ENCODE measurements at regions not wholly inside any gene's neighbourhood (a gene's known extent, or its start where the extent isn't known, plus 50 kb on each side); places are given as distances from the start of the nearest gene placed in this dataset.

DNA sequence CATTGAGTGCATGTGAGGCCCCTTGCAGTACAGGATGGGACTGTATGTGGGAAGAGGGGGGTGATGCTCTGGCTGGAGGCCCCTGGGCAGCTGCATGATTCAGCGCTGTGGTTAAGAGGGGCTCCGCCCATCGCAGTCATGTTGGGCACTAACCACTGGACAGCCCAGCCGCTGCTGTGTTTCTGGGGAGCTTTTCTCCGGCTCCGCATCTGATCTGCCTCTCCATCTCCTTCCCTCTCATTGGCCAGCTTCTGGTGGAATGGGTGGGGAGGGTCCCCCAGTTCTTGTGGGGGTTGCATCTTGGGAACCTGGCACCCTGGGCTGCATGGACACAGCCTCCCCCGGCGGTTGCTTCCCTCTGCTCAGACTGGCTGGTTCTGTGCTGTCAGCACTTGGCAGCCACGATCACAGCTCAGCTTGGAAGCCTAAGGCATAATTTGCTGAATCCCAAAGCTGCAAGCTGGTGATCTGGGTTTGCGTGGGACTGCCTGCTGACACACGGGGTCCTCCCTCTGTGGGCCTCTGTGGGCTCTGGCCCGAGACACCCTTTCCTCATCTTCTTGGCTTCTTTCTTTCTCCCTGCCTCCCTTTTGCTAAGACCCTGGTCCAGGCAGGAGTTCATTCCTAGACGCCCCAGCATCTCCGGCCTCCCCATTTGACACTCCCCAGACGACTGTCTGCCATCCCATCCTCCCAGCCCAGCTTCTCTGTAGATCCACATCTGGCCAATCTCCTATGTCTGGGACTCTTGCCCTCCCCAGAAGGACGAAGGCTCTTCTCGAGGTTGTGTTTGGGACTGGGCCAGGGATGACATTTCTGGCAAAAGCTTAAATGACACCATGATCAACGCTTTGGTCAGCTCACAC lies 168.3 kb downstream of the SEC14L1 start:
- no peak for DNase-seq

DNA sequence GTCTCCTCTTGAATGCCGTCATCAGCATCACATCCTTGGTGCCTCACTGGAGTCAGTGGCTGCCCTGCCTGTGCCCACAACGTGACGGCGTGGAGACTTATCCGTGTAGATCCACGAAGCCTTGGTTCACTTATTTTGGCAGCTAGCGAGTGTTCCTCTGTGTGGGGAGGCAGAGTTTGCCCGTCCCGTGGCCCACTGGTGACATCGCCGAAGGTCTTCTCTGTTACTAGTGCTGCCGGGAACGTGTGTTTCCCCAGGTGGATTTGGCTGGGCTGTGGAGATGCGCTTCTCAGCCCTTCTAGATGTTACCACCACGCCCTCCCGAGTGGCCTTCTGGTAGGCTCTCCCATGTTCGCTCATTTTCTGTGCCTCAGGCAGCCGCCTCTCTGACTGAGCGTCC lies 169.6 kb downstream of the SEC14L1 start:
- no peak for DNase-seq

DNA sequence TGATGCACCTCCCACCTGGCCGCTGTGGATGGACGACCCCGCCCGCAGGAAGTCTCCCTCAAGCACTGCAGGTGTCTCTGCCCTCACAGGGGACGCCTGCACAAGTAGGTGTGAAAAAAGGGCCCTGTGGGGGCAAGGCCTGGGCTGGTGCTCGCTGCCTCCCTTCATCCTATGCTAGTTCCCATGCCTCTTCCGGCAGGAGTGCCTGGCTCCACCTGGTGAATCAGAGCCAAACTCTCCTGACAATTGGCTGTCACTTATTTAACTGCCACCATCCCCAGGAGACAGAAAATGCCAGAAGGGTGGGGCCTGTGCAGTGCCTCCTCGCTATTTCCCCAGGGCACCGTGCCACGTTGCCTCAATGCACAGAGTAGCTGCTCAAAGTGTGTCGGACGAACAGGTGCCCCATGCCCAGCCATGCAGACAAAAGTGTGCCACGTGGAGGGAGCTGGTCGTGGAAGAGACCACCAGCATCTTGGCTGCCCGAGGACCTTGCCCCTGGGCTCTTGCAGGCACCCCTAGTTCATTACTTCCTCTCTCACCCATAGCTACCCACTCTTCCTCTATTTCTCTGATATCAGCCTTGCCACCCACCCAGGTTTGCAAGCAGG lies 170.7 kb downstream of the SEC14L1 start:
- DNase-seq: no peak

DNA sequence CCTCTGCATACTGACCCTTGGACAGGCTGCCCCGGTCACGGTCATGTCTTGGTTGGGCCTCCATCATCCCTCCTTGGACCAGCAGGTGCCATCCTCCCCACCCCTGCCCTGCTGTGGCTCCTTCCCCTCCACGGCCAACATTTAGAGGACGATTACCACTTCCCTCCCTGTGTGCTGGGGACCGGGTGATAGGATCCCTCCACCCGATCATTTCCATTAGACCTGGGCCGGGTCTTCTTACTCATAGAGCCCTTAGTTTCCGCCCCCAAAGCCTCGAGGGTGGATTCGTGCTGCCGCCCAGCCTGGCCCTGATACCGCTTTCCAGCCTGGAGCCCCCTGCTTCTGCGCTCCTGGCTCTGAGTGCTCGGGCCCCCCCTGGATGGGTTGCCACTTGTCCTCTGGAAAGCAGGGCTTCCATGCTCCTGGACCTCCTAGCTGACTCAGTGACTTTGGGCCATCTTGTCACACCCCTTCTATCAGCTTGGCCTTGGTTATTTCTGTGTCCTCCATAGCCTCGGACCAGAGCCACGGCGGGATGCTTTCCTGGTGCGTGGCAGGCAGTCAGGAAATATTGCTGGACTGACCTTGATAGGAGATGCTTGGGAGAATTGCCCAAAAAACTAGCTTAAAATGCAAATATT lies 171.4 kb downstream of the SEC14L1 start:
- no peak for DNase-seq

DNA sequence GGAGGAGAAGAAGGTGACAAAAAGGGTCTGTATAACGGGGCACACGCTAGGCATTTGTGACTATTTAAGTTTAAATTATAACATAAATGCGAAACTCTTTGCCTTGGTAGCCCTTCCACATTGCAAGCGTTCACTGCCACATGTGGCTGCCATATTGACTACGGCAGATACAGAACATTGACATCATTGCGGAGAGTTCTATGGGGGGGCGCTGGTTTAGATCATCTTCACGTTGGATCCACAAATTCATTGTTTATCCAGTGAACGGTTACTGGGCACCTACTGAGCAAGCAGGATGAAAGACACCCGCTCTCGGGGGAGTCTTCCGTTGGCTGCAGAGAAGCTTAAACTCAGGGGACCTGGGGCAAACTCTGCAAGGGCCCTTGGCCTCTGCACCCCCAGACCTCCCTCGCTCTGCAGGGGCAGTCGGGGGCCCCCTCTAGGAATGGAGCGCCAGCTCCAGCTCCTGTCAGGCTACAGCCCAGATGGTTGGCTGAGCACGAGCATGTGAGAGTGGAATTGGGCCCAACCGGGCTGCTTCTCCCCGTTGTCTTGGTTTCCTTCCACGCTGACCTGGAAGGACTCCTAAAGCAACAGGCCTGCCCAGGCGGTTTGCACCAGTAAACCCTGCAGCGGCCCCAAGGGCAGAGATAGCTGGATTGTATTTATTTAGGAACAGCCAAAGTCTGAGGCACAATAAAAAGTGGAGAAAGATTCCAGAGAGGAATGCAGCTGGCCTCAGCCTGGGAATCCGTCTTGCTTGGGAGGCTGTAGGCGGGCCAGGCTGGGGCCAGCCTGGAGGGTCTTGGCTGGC lies 172.2 kb downstream of the SEC14L1 start:
- no peak for DNase-seq

DNA sequence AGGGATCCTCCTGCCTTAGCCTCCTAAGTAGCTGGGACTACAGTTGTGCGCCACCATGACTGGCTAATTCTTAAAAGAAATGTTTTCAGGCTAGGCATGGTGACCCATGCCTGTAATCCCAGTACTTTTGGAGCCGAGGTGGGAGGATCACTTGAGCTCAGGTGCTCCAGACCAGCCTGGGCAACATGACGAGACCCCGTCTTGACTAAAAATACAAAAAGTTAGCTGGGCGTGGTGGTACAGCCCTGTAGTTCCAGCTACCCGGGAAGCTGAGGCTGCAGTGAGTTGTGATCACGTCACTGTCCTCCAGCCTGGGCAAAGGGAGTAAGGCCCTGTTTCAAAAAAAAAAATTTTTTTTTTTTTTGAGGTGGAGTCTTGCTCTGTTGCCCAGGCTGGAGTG lies 173.1 kb downstream of the SEC14L1 start:
- no peak for DNase-seq

DNA sequence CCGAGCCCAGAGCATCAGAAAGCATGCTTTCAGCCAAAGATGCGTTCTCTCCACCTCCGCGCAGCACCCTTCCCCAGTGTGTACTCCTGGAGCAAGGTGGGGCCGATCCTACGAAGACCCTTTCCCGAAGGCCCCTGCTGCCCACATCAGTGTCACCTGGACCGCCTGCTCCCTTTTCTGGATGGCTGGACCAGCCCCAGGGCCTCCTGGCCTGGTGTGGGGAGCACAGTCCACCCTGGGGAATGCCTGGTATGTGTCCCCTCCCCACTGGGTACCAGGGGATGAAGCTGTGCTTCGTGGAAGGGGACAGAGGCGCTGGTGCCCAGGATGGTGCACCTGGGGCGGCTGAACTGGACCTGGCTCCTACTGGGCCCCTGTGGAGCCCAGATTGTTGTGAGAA lies 173.8 kb downstream of the SEC14L1 start:
- DNase-seq: no peak

DNA sequence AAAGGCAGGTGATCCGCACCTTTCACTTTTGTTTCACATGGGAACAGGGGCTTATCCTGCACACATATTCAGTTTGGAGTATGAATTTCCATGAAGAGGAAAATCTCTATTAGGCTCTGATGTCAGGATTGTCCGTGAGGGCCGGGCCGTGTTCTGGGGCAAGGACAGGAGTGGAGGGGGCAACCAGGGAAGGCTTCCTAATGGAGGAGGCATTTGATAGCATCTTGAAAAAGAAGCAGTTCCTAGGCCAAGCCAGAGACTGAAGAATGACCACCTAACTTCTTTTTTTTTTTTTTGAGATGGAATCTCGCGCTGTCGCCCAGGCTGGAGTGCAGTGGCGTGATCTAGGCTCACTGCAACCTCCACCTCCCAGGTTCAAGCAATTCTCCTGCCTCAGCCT lies 174.2 kb downstream of the SEC14L1 start:
- DNase-seq: no peak

DNA sequence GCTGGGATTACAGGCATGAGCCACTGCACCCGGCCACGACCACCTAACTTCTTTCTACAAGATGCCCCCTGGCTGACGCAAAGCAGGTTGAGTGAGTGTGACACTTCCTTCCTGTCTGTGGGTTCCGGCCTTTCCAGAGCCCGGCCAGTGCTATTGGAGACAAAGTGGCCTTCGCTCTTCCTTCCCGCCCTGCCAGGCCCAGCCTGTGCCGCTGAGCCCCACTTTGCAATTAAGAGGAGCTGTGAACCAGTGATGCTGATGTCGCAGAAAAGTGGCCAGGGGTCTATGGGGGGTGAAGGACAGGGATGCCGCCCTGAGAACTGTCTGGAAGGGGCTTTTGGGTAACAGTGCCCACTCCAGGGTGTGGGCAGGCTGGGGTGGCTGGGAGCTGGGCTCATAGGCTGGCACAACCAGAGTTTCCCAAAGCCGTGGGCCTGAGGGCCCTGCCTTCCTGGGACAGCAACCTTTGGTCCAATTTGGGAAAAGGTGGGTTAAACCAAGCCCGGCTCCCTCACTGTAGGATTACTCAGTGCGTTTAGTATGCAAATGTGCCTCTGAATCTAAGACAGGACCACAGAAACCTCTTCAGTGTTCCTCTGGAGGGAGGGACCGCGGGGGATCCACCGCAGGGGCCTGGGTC lies 174.9 kb downstream of the SEC14L1 start:
- no peak for DNase-seq

DNA sequence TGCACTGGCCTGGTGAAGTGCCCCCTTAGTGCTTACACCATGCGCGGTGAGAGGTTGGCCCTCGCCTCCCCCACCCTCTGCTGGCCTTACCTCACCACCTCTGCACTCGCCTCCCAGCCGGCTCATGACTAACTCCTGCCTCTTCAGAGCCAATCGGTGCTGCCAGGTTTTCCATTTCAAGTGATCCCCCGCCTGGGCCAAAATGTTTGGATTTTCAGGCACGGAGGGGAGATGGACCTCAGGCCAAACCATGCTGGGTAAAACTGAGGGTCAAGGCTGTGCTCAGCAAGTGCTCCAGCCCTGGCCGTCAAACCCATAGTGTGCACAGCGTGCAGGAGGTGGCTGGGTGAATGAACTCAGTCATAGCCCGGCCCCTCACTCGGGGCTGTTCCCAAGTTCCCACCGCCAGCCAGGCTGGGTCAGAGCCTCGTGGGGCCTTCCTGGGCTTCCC lies 175.4 kb downstream of the SEC14L1 start:
- no peak for DNase-seq

DNA sequence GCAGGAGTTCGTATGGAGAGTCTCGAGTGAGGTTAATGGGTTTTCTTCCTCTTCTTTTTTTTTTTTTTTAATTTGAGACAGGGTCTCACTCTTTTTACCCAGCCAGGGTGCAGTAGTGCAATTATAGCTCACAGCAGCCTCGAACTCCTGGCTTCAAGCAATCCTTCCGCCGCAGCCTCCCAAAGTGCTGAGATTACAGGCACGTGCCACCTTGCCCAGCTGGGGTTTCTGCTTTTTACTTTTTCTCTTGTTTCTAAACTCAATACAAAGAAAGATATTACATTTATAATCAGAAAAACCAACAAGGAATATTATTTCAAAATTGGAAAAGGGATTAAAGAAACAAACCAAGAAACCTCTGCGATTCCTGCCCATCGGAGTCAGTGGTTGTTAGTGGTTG lies 175.9 kb downstream of the SEC14L1 start:
- no peak for DNase-seq

DNA sequence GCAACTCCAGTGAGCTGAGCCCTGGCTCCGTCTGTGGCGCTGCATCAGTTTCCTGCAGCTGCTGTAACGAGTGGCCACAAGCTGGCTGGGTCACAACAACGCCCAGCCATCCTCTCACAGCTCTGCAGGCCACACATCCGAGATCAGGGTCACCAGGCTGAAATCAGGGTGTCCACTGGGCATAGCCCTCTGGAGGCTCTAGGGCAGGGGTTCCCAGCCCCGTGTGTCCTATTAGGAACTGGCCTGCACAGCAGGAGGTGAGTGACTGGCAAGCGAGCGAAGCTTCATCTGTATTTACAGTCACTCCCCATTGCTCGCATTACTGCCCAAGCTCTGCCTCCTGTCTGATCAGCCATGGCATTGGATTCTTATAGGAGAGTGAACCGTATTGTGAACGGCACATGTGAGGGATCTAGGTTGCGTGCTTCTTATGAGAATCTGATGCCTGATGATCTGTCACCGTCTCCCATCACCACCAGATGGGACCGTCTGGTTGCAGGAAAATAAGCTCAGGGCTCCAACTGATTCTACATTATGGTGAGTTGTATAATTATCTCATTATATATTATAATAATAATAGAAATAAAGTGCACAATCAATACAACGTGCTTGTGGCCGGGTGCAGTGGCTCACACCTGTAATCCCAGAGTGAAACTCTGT lies 176.5 kb downstream of the SEC14L1 start:
- no peak for DNase-seq

DNA sequence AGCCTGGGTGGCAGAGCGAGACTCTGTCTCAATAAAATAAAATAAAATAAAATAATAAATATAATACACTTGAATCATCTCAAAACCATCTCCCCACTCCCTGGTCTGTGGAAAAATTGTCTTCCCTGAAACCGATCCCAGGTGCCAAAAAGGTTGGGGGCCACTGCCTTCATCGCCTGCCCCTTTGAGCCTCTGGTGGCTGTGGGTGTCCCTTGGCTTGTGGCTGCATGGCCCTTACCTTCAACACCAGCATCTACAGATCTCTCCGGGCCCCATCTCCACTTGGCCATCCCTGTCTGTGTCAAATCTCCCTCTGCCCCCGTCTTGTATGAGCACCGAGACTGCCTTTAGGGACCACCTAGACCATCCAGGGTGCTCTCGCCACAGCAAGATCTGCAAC lies 177.3 kb downstream of the SEC14L1 start:
- no peak for DNase-seq

DNA sequence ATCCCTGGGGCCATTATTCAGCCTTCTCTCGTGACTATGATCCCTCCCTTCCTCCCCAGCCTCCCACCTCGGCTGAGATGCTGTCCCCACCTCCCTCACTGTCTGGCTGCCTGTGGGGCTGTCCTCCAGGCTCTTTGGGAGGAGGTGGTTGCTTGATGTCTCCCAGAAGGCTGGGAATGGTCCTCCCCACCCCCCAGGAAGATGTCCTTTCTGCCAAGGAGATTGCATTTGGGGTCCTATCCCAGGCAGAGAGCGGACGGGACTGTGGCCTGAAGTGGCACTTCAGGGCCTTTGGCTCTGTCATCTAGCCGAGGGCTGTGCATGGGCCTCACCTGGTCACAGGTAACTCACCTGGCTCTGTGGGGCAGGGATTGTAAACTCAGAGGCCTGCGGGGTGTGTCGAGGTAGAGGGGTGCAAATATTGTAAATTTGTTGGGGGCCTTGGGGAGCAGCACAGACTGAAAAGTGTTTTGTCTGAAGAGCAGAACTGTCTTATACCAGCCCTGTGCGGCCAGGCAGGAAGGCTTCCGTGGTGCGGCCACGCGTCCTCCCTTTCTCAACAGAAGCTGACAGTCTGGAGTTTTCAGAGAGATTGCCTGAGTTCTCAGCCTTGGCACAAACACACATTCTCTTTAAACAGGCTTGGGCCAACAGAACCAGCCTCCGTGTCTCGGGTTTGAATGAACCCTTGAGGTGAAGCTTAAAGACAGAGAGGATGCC lies 177.9 kb downstream of the SEC14L1 start:
- no peak for DNase-seq

DNA sequence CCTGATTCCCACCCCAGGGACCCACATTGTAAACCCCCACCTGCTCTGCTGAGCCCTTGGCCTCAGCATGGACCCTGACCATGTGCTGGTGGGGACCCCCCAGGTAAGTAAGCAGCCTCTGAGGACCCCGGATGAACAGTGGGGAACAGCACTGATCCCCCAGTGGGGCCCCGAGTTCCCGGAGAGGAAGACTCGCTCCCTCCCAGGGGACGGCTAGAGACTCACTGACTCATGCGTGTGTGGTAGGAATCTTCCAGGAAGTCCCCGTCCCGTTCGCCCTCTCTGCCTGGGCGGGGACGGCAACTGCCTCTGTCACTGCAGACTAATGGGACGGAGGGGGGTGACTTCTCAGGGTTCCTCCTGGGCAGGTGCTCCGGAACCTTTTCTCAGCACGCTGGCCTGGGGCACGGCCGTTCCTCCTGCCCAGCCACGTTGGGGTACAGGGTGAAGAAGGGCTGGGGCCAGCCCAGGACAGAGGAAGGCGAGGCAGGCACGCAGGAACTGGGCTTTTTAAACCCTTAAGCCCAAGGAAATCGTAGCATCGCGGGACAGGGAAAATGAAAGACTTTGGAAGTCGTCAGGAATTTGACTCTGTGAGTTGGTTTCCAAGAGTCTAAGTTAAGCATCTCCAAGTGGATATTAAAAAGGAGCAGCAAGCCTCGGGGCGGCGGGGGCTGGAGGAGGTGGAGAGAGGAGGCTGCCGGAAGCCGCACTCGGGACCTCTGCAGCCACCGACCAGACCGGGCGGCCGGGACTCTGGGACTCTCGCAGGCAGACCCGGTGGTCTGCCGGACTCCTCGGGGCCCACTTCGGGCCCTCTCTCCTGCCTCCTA lies 178.7 kb downstream of the SEC14L1 start:
- peak; percentile 71 for DNase-seq

DNA sequence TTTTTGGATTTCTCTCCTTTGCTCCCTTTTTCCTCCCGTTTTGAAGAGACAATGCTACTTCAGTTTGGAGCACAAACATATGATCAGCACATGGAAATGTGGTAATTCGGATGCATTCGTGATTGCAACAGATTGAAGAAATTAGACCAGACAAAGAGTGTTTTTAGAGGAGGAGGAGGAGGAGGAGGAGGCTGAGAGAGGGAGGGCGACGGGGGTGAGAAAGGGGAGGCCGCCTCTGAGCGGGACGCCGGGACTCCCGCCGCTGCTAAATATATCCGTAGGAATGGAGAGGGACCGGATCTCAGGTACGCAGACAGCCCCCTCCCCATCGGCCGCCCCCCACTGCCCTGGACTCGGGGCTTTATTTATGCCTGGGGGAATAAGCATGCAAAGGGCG lies 179.3 kb downstream of the SEC14L1 start:
- DNase-seq: no peak

DNA sequence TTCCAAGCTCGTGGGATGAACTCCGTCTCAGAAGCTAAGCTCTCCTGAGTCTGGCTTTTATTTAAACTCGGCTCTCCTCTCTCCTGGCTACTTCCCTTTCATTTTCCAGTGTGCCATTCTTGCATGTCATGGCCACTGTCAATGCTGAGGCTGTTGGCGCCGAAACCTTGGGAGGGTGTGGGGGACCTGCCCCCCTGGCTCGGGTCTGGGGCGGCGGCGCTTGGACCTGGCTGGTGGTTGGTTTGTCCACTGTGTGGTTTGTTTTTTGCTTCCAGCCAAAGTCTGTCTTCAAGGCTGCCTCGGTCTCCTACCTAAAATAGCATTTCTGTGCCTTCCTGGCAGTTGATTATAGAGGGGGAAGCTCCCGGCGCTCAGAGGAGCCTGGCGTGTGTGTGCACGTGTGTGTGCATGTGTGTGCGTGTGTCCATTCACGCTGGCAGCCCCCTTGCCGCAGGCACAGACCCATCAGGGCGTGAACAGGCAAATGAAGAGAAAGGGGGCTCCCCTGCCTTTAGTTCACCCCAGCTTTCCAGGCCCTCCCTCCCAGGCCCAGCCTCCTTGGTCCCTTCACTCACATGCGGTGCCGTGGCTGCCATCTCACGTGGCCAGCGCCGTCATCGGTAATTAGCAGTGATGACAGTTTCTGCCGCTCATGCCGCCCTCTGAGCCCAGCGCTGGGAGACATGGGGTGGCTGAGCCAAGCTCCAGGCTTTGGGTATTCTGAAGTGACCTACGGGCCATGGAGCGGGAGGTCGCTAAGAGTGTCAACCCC lies 179.9 kb downstream of the SEC14L1 start:
- DNase-seq: no peak

DNA sequence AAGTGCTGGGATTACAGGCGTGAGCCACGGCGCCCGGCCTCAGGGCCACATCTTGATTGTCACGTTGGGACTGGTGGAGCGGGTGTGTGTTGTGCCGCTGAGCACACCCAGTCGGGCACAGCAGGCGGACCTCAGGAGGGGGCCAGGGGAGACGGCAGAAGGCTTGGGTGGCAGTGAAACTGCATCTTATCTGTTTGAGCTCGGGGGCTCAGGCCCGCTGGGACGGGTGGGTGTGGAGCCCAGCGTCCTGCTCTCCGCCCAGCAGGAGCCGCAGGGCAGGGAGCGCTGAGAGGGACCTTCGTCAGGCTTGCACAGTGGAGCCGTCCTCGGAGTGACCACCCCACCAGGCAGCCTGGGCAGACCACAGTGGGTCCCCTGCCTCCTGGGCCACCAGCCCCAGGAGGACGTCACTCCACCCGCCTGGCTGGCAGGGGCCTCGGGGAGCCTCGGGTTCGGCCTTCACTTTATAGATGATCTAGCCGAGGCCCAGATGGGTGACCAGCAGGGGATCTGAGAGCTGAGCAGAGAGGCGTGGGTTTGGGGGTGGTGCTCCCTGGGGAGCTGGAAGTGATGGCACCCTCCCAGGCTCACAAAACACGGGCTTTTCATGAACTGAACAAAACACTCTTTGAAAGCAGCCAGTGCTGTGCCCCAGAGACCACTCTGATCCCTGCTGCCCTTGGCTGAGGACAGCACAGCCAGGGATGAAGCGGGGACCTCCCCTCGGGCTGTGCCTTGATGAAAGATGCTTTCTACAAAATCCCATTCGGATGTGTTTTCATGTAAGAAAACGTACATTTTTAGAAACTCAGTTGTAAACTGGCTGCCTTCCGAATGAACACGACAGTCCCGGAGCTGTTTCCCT lies 181.1 kb downstream of the SEC14L1 start:
- DNase-seq: no peak

All from stimulated activated CD4-positive, alpha-beta T cell treated with anti-CD3 and anti-CD28 coated beads, Interleukin-4, amount 100 ng/mL, for 1 hour (primary cell).